ENCODE measurements at regions not wholly inside any gene's neighbourhood (a gene's known extent, or its start where the extent isn't known, plus 50 kb on each side); places are given as distances from the start of the nearest gene placed in this dataset.

GRCh38 chr3:195001961-195002861 lies 268.7 kb downstream of the XXYLT1 start:
- peak; percentile 22 for DNase-seq

GRCh38 chr3:195003006-195003892 lies 267.7 kb downstream of the XXYLT1 start:
- DNase-seq: no peak

GRCh38 chr3:195003893-195004289 lies 267.1 kb downstream of the XXYLT1 start:
- no peak for DNase-seq

GRCh38 chr3:195004512-195005250 lies 266.3 kb downstream of the XXYLT1 start:
- DNase-seq: no peak

GRCh38 chr3:195005251-195005620 lies 265.7 kb downstream of the XXYLT1 start:
- DNase-seq: no peak

GRCh38 chr3:195005759-195006510 lies 265.0 kb downstream of the XXYLT1 start:
- no peak for DNase-seq

- no peak for DNase-seq
These were observed 263.8 kb downstream of the XXYLT1 start for GRCh38 chr3:195007151-195007550.

- no peak for DNase-seq
These were observed 263.2 kb downstream of the XXYLT1 start for GRCh38 chr3:195007766-195008165.

- no peak for DNase-seq
These were observed 262.1 kb downstream of the XXYLT1 start for GRCh38 chr3:195008816-195009215.

GRCh38 chr3:195009616-195010015 lies 261.3 kb downstream of the XXYLT1 start:
- DNase-seq: no peak

GRCh38 chr3:195010551-195011100 lies 260.3 kb downstream of the XXYLT1 start:
- DNase-seq: no peak

GRCh38 chr3:195011231-195011834 lies 259.6 kb downstream of the XXYLT1 start:
- no peak for DNase-seq

GRCh38 chr3:195012100-195012499 lies 258.9 kb downstream of the XXYLT1 start:
- no peak for DNase-seq

- no peak for DNase-seq
These were observed 258.4 kb downstream of the XXYLT1 start for GRCh38 chr3:195012571-195012970.

- DNase-seq: no peak
These were observed 257.3 kb downstream of the XXYLT1 start for GRCh38 chr3:195013411-195014361.

- no peak for DNase-seq
These were observed 255.9 kb downstream of the XXYLT1 start for GRCh38 chr3:195015021-195015420.

- DNase-seq: no peak
These were observed 253.8 kb downstream of the XXYLT1 start for GRCh38 chr3:195017151-195017550.
